HG03135 (cell line): ENCODE measurements at regions not wholly inside any gene's neighbourhood (a gene's known extent, or its start where the extent isn't known, plus 50 kb on each side); places are given as distances from the start of the nearest gene placed in this dataset.

ENCODE experiments used
- ATAC-seq: cut with Tn5 transposase; IDR thresholded peaks from one replicate; pipeline ENCODE4 v1.9.1; 2021; ENCODE audit warnings: mild to moderate bottlenecking, moderate library complexity; ENCODE audit not compliant: unreplicated experiment

- no peak for ATAC-seq
Measured at GRCh38 chr5:82417776-82418607, 139.8 kb upstream of the RPS23 start.

- ATAC-seq: no peak
Measured at GRCh38 chr5:82416512-82416911, 138.4 kb upstream of the RPS23 start.

GRCh38 chr5:82414041-82414388 is 135.9 kb upstream of the RPS23 start:
- ATAC-seq: no peak

GRCh38 chr5:82413302-82414040 is 135.3 kb upstream of the RPS23 start:
- no peak for ATAC-seq

- ATAC-seq: no peak
Measured at GRCh38 chr5:82408033-82408432, 129.9 kb upstream of the RPS23 start.

GRCh38 chr5:82406205-82406773 is 128.1 kb upstream of the RPS23 start:
- ATAC-seq: no peak

GRCh38 chr5:82405618-82406204 is 127.6 kb upstream of the RPS23 start:
- no peak for ATAC-seq

GRCh38 chr5:82405161-82405560 is 127.0 kb upstream of the RPS23 start:
- no peak for ATAC-seq

- no peak for ATAC-seq
Measured at GRCh38 chr5:82404382-82404945, 126.3 kb upstream of the RPS23 start.

GRCh38 chr5:82403724-82404123 is 125.6 kb upstream of the RPS23 start:
- ATAC-seq: no peak

GRCh38 chr5:82403026-82403425 is 124.9 kb upstream of the RPS23 start:
- ATAC-seq: no peak

- no peak for ATAC-seq
Measured at GRCh38 chr5:82399111-82399510, 121.0 kb upstream of the RPS23 start.

- no peak for ATAC-seq
Measured at GRCh38 chr5:82397741-82398320, 119.7 kb upstream of the RPS23 start.

GRCh38 chr5:82396871-82397514 is 118.8 kb upstream of the RPS23 start:
- no peak for ATAC-seq

GRCh38 chr5:82396396-82396795 is 118.2 kb upstream of the RPS23 start:
- no peak for ATAC-seq

- ATAC-seq: no peak
Measured at GRCh38 chr5:82393951-82394350, 115.8 kb upstream of the RPS23 start.

- ATAC-seq: no peak
Measured at GRCh38 chr5:82390088-82390487, 111.9 kb upstream of the RPS23 start.

- ATAC-seq: no peak
Measured at GRCh38 chr5:82389347-82389746, 111.2 kb upstream of the RPS23 start.

- ATAC-seq: no peak
Measured at GRCh38 chr5:82388181-82388580, 110.0 kb upstream of the RPS23 start.

- ATAC-seq: no peak
Measured at GRCh38 chr5:82387819-82388166, 109.6 kb upstream of the RPS23 start.
